HEK293T (cell line): ENCODE measurements at regions not wholly inside any gene's neighbourhood (a gene's known extent, or its start where the extent isn't known, plus 50 kb on each side); places are given as distances from the start of the nearest gene placed in this dataset.

Source experiments
- ARNT ChIP-seq: fragments of 450-650 bp; IDR thresholded peaks from 2 replicates; pipeline ENCODE4 v1.6.1; 2017; ENCODE audit warnings: mild to moderate bottlenecking
- BHLHE40 ChIP-seq: fragments of 450-650 bp; IDR thresholded peaks from 2 replicates; pipeline ENCODE4 v1.6.1; 2016; ENCODE audit warnings: mild to moderate bottlenecking, moderate library complexity, borderline replicate concordance
- CTBP1 ChIP-seq: fragments of 450-650 bp; IDR thresholded peaks from 2 replicates; pipeline ENCODE4 v1.6.1; 2016; ENCODE audit warnings: borderline replicate concordance
- ELF4 ChIP-seq: fragments of 450-650 bp; IDR thresholded peaks from 2 replicates; pipeline ENCODE4 v1.6.1; 2017; ENCODE audit warnings: antibody characterized with exemption
- FOXA1 ChIP-seq: fragments of 450-650 bp; IDR thresholded peaks from 2 replicates; pipeline ENCODE4 v1.6.1; 2016; ENCODE audit warnings: mild to moderate bottlenecking
- FOXK2 ChIP-seq: fragments of 450-650 bp; IDR thresholded peaks from 2 replicates; pipeline ENCODE4 v1.6.1; 2016; ENCODE audit warnings: mild to moderate bottlenecking
- FOXM1 ChIP-seq: fragments of 450-650 bp; IDR thresholded peaks from 2 replicates; pipeline ENCODE4 v1.6.1; 2017; ENCODE audit warnings: mild to moderate bottlenecking, borderline replicate concordance
- L3MBTL2 ChIP-seq: fragments of 450-650 bp; conservative IDR thresholded peaks from 2 replicates; pipeline ENCODE4 v1.6.1; 2016; ENCODE audit warnings: mild to moderate bottlenecking
- LEF1 ChIP-seq: fragments of 450-650 bp; IDR thresholded peaks from 2 replicates; pipeline ENCODE4 v1.6.1; 2017; ENCODE audit warnings: mild to moderate bottlenecking, borderline replicate concordance
- SP1 ChIP-seq: fragments of 450-650 bp; IDR thresholded peaks from 2 replicates; pipeline ENCODE4 v1.6.1; 2017
- SUZ12 ChIP-seq: fragments of 450-650 bp; IDR thresholded peaks from 2 replicates; pipeline ENCODE4 v1.6.1; 2016; ENCODE audit warnings: mild to moderate bottlenecking
- TARDBP ChIP-seq: fragments of 450-650 bp; IDR thresholded peaks from 2 replicates; pipeline ENCODE4 v1.6.1; 2016
- ZNF384 ChIP-seq: fragments of 450-650 bp; IDR thresholded peaks from 2 replicates; pipeline ENCODE4 v1.6.1; 2016
- TF ChIP-seq, protein P1 (sequence below): fragments of 450-650 bp; IDR thresholded peaks from 2 replicates; pipeline ENCODE4 v1.6.1; 2016

DNA sequence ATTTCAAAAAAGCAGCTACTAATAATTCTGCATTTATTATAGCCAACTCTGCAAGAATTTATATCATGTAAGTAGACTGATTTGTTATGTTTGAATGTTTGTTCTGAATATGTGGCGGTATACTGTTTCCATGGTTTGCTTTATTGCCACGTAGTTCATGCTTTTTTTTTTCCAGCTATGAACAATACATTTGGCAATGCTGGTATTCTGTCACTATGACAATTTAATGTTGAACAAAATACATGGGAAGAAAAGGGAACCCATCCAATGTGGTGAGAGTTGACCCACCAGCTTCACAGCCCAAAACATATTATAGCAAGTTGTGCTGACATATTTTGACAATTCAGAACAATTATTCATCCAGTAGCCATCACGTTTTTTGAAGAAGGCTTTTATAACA, 145.6 kb downstream of the CCDC71L start:
- no peak for TF ChIP-seq FOXA1
- no peak for TF ChIP-seq SP1
- TF ChIP-seq CTBP1, result no peak
- TF ChIP-seq, protein P1, sequence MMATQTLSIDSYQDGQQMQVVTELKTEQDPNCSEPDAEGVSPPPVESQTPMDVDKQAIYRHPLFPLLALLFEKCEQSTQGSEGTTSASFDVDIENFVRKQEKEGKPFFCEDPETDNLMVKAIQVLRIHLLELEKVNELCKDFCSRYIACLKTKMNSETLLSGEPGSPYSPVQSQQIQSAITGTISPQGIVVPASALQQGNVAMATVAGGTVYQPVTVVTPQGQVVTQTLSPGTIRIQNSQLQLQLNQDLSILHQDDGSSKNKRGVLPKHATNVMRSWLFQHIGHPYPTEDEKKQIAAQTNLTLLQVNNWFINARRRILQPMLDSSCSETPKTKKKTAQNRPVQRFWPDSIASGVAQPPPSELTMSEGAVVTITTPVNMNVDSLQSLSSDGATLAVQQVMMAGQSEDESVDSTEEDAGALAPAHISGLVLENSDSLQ, result no peak
- TF ChIP-seq SUZ12, result no peak
- no peak for TF ChIP-seq TARDBP
- no peak for TF ChIP-seq FOXM1
- TF ChIP-seq ELF4, result no peak
- no peak for TF ChIP-seq L3MBTL2
- TF ChIP-seq FOXK2, result no peak
- TF ChIP-seq ZNF384, result no peak
- TF ChIP-seq BHLHE40, result no peak
- no peak for TF ChIP-seq LEF1
- TF ChIP-seq ARNT, result no peak
